HCEC 1CT (cell line): ENCODE measurements at regions not wholly inside any gene's neighbourhood (a gene's known extent, or its start where the extent isn't known, plus 50 kb on each side); places are given as distances from the start of the nearest gene placed in this dataset.
"Not testable (repeated sequence)": the region's sequence is repeated elsewhere in the genome, so short reads cannot be mapped to it uniquely, and the experiment has no call there.

Experiments
- DNase-seq: peaks from one replicate; pipeline ENCODE4 v3.0.0-alpha.2; 2017

GRCh38 chr6:26268659-26269402 lies 96.2 kb upstream of the BTN3A2 start:
- peak; percentile 68 for DNase-seq

GRCh38 chr6:26269531-26270485 lies 95.2 kb upstream of the BTN3A2 start:
- DNase-seq = peak; percentile 27

GRCh38 chr6:26270486-26270861 lies 94.5 kb upstream of the BTN3A2 start:
- DNase-seq = no peak

- DNase-seq = peak; percentile 94
Observed at GRCh38 chr6:26270903-26271667, 93.9 kb upstream of the BTN3A2 start.

GRCh38 chr6:26271668-26272024 lies 93.4 kb upstream of the BTN3A2 start:
- no peak for DNase-seq

GRCh38 chr6:26272171-26272637 lies 92.8 kb upstream of the BTN3A2 start:
- DNase-seq = no peak

GRCh38 chr6:26273673-26274588 lies 91.1 kb upstream of the BTN3A2 start:
- DNase-seq = peak; percentile 40

GRCh38 chr6:26275663-26276062 lies 89.3 kb upstream of the BTN3A2 start:
- no peak for DNase-seq

- no peak for DNase-seq
Observed at GRCh38 chr6:26276841-26277648, 88.0 kb upstream of the BTN3A2 start.

- no peak for DNase-seq
Observed at GRCh38 chr6:26278536-26278935, 86.5 kb upstream of the BTN3A2 start.

GRCh38 chr6:26279371-26279770 lies 85.6 kb upstream of the BTN3A2 start:
- DNase-seq = not testable (repeated sequence)

- no peak for DNase-seq
Observed at GRCh38 chr6:26280407-26280806, 84.6 kb upstream of the BTN3A2 start.

GRCh38 chr6:26284537-26285142 lies 80.4 kb upstream of the BTN3A2 start:
- peak; percentile 57 for DNase-seq

GRCh38 chr6:26285143-26286134 lies 79.6 kb upstream of the BTN3A2 start:
- DNase-seq = peak; percentile 98

GRCh38 chr6:26286168-26286877 lies 78.7 kb upstream of the BTN3A2 start:
- peak; percentile 54 for DNase-seq

- DNase-seq = no peak
Observed at GRCh38 chr6:26288155-26288554, 76.8 kb upstream of the BTN3A2 start.

GRCh38 chr6:26290941-26291340 lies 74.1 kb upstream of the BTN3A2 start:
- DNase-seq = no peak

- DNase-seq = no peak
Observed at GRCh38 chr6:26292709-26293108, 72.3 kb upstream of the BTN3A2 start.

- DNase-seq = no peak
Observed at GRCh38 chr6:26294302-26294701, 70.7 kb upstream of the BTN3A2 start.
